ENCODE measurements at regions not wholly inside any gene's neighbourhood (a gene's known extent, or its start where the extent isn't known, plus 50 kb on each side); places are given as distances from the start of the nearest gene placed in this dataset.

- no peak overlapping the region for H3K27ac Mint-ChIP-seq
- no peaks in the 10 kb centered on the region for H3K36me3 Mint-ChIP-seq (ENCODE audit: insufficient read depth)
- ATAC-seq (replicated peaks) (no peak), DNase-seq (no peak)
- H3K4me3 Mint-ChIP-seq, result no peak overlapping the region
- H3K27me3 Mint-ChIP-seq, result peaks cover 22% of the 10 kb centered on the region in 2 donors
- peaks cover 0 to 4% of the 10 kb centered on the region in 2 donors for H3K9me3 Mint-ChIP-seq
- no peaks in the 10 kb centered on the region for H3K4me1 Mint-ChIP-seq (ENCODE audit: low read depth in 2 of 2)
Measured at GRCh38 chr11:112852143-112852866, 108.9 kb upstream of the NCAM1 start.

- DNase-seq (no peak), ATAC-seq (replicated peaks) (no peak)
- Mint-ChIP-seq H3K4me1 (ENCODE audit: low read depth in 2 of 2) (no peaks in the 10 kb centered on the region), H3K4me3 (no peak overlapping the region), H3K9me3 (peaks cover 0 to 10% of the 10 kb centered on the region in 2 donors), H3K27ac (no peak overlapping the region), H3K36me3 (ENCODE audit: insufficient read depth) (no peaks in the 10 kb centered on the region), H3K27me3 (peaks cover 22 to 32% of the 10 kb centered on the region in 2 donors)
Measured at GRCh38 chr11:112856133-112856532, 105.1 kb upstream of the NCAM1 start.

DNA sequence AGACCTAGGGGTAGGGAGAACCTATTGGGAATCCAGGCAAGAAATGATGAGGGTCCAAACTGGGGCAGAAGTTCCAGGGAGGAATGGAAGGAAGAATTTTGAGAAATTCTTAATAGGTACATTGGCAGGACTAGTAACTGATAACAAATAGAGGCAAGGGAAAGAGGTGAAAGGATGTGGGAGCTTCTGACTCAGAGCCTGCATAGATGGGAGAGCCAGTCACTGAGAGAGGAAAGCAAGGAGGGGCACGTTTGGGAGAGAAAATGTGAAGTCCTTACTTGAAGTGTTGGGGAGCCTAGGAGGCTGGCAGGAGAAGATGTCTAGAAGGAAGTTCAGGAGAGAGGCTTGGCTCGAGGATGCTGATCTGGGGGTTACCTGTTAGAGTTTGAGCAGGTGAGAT lies 104.6 kb upstream of the NCAM1 start:
- ATAC-seq (replicated peaks) (no peak), DNase-seq (no peak)
- Mint-ChIP-seq H3K4me3 (no peak overlapping the region), H3K27me3 (peaks cover 21 to 30% of the 10 kb centered on the region in 2 donors), H3K4me1 (ENCODE audit: low read depth in 2 of 2) (no peaks in the 10 kb centered on the region), H3K9me3 (peaks cover 1 to 10% of the 10 kb centered on the region in 2 donors), H3K36me3 (ENCODE audit: insufficient read depth) (no peaks in the 10 kb centered on the region), H3K27ac (no peak overlapping the region)

DNA sequence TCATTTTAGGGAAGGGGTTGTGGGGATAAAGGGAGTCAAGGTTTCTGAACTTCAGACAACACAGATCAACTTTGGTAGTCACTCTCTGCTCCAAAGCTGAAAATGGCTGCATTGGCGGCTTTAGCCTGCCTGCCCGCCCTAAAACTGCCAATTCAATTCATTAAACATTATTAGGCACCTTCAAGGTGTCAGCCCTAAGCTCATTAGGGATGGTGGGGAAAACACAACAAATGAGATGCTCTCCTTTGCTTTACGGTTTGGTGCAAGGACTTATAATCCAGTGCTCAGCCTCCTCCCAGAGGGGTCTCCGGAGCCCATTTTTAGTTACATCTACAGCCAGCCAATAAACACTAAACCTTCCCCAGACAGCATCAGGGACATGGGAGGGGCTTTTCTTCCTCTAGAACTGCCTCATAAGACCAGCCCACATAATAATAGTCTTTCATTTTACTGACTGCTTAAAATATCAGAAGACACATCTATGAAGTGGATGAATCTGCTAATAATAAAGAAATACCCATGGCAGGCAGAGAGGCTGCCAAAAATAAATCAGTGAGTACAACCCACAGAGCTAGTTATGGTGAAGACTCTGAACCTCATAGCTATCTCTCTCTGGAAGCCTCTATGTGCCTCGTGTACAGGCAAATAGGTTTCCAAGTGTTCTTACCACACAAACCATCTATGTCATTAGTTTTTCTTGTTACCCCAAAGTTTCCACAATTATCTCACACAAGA lies 102.8 kb upstream of the NCAM1 start:
- no peaks in the 10 kb centered on the region for H3K4me1 Mint-ChIP-seq (ENCODE audit: low read depth in 2 of 2)
- no peak for ATAC-seq (replicated peaks)
- no peak overlapping the region for H3K4me3 Mint-ChIP-seq
- DNase-seq, result no peak
- no peak overlapping the region for H3K27ac Mint-ChIP-seq
- peaks cover 9 to 21% of the 10 kb centered on the region in 2 donors for H3K27me3 Mint-ChIP-seq
- no peaks in the 10 kb centered on the region for H3K36me3 Mint-ChIP-seq (ENCODE audit: insufficient read depth)
- peaks cover 7 to 11% of the 10 kb centered on the region in 2 donors for H3K9me3 Mint-ChIP-seq

DNA sequence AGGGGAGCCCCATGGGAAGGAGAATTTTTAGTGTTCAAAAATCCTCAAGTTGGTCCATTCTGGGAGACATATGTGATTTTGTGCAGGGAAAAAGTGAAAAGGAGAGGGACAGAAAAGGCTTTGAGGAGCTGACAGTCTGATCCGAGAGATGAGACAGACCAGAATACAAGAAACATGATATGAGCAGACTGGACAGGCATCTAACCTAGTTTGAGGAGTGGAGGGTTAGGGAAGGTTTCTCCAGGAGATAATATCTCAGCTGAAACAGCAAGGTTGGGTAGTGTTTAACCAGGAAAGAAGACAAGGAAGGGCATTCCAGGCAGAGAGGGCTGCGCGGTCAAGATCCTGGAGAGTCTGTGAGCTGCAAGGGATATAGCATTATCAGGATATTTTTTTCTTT lies 101.4 kb upstream of the NCAM1 start:
- Mint-ChIP-seq H3K4me3 (no peak overlapping the region), H3K27ac (no peak overlapping the region), H3K9me3 (peaks cover 7 to 11% of the 10 kb centered on the region in 2 donors), H3K27me3 (peaks cover 17 to 21% of the 10 kb centered on the region in 2 donors), H3K36me3 (ENCODE audit: insufficient read depth) (no peaks in the 10 kb centered on the region), H3K4me1 (ENCODE audit: low read depth in 2 of 2) (no peaks in the 10 kb centered on the region)
- ATAC-seq (replicated peaks) (no peak), DNase-seq (no peak)

GRCh38 chr11:112861356-112861755 lies 99.9 kb upstream of the NCAM1 start:
- H3K4me3 Mint-ChIP-seq, result no peak overlapping the region
- no peak for DNase-seq
- no peak overlapping the region for H3K27ac Mint-ChIP-seq
- H3K9me3 Mint-ChIP-seq, result peaks cover 7 to 11% of the 10 kb centered on the region in 2 donors
- no peak for ATAC-seq (replicated peaks)
- no peaks in the 10 kb centered on the region for H3K36me3 Mint-ChIP-seq (ENCODE audit: insufficient read depth)
- peaks cover 10 to 13% of the 10 kb centered on the region in 2 donors for H3K27me3 Mint-ChIP-seq
- H3K4me1 Mint-ChIP-seq (ENCODE audit: low read depth in 2 of 2), result no peaks in the 10 kb centered on the region

- ATAC-seq (replicated peaks), result no peak
- no peak overlapping the region for H3K27ac Mint-ChIP-seq
- DNase-seq, result no peak
- no peak overlapping the region for H3K4me3 Mint-ChIP-seq
- H3K27me3 Mint-ChIP-seq, result peaks cover 6 to 17% of the 10 kb centered on the region in 2 donors
- peaks cover 6 to 11% of the 10 kb centered on the region in 2 donors for H3K9me3 Mint-ChIP-seq
- H3K4me1 Mint-ChIP-seq (ENCODE audit: low read depth in 2 of 2), result no peaks in the 10 kb centered on the region
- H3K36me3 Mint-ChIP-seq (ENCODE audit: insufficient read depth), result no peaks in the 10 kb centered on the region
Measured at GRCh38 chr11:112863305-112863704, 97.9 kb upstream of the NCAM1 start.

DNA sequence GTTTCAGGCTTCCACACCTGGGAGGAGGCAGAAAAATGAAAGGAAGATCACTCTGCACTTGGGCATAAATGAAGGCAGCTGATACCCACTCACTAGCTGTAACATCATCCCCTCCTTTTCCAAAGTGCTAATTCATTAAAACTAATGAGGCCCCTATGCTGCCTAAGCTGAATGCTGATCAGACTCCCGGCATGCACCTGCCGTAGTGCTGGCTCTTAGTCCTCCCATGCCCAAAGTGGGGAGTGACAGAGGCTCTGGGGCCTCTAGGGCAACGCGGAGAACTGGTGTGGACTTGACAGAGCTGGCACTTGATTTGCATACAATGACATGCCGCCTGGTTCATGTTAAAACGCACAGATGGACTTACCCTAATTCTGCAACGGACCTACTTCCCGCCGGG lies 96.5 kb upstream of the NCAM1 start:
- Mint-ChIP-seq H3K9me3 (peaks cover 2 to 11% of the 10 kb centered on the region in 2 donors), H3K27ac (no peak overlapping the region)
- no peak for ATAC-seq (replicated peaks)

DNA sequence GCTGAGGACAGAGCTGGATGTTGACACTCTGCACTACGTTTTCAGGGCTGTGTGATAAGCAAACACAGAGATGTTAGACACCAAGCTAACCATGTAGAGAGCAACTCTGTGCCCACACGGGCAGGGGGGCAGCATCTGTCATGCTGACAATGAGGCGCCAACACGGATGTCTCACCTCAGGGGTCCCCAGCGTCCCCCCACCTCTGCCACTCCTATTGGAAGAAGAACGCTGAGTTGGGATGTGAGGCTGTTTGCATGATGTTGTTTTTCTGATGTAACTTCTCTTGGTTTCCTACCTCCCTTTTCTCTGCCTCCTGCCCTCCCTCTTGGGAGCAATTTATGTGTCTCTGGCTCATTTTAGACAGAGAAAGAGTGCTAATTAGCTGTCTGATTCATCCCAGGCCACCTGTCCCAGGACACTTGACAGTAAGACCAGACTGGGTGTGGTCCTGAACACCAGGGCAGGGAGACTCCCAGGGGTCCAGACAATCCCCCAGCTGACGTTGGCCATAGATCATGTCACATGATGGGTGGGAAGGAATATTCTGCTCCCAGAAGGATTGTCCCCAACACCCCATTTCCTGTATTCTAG lies 89.2 kb upstream of the NCAM1 start:
- no peak for ATAC-seq (replicated peaks)
- no peak overlapping the region for H3K4me3 Mint-ChIP-seq
- peaks cover 0 to 12% of the 10 kb centered on the region in 2 donors for H3K27me3 Mint-ChIP-seq

More for the DNA sequence above, 96.5 kb upstream of the NCAM1 start:
- peaks cover 2 to 17% of the 10 kb centered on the region in 2 donors for H3K27me3 Mint-ChIP-seq
- no peaks in the 10 kb centered on the region for H3K36me3 Mint-ChIP-seq (ENCODE audit: insufficient read depth)
- peaks cover 0 to 2% of the 10 kb centered on the region in 2 donors for H3K4me1 Mint-ChIP-seq (ENCODE audit: low read depth in 2 of 2)
- no peak for DNase-seq
- no peak overlapping the region for H3K4me3 Mint-ChIP-seq

DNA sequence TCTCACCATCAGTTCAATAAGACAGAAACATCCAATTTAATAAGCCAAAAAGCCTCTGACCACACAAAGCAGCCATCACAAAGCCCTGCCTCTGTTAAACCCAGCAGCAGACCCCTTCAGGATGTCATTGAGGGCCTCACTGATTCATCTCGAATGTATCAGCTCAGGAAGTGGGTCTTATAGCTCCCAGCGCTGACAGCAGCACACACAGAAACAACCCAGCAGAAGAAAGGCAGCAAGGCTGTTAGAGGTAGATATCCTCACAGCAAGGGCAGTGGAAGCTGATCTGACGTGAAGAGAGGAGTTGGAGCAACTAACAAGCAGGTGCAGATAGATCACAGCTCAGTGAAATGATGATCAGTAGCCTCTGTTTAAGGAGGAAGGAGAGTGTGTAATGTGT lies 86.2 kb upstream of the NCAM1 start:
- H3K4me1 Mint-ChIP-seq (ENCODE audit: low read depth in 2 of 2), result peaks cover 0 to 25% of the 10 kb centered on the region in 2 donors
- H3K27me3 Mint-ChIP-seq, result peaks cover 0 to 8% of the 10 kb centered on the region in 2 donors
- no peaks in the 10 kb centered on the region for H3K9me3 Mint-ChIP-seq
- no peak overlapping the region for H3K4me3 Mint-ChIP-seq
- no peak overlapping the region for H3K27ac Mint-ChIP-seq
- H3K36me3 Mint-ChIP-seq (ENCODE audit: insufficient read depth), result no peaks in the 10 kb centered on the region
- DNase-seq, result no peak
- ATAC-seq (replicated peaks), result no peak

More for the DNA sequence above, 89.2 kb upstream of the NCAM1 start:
- no peak for DNase-seq
- Mint-ChIP-seq H3K27ac (no peak overlapping the region), H3K36me3 (ENCODE audit: insufficient read depth) (no peaks in the 10 kb centered on the region), H3K9me3 (no peaks in the 10 kb centered on the region), H3K4me1 (ENCODE audit: low read depth in 2 of 2) (peaks cover 0 to 14% of the 10 kb centered on the region in 2 donors)

- ATAC-seq (replicated peaks) (no peak), DNase-seq (no peak)
- Mint-ChIP-seq H3K36me3 (ENCODE audit: insufficient read depth) (peaks cover 2% of the 10 kb centered on the region), H3K27ac (peak overlapping the region; percentile 16 to 63), H3K9me3 (no peaks in the 10 kb centered on the region), H3K4me1 (ENCODE audit: low read depth in 2 of 2) (peaks cover 15 to 44% of the 10 kb centered on the region in 2 donors), H3K4me3 (no peak overlapping the region), H3K27me3 (peaks cover 0 to 3% of the 10 kb centered on the region in 2 donors)
Measured at GRCh38 chr11:112877581-112877980, 83.6 kb upstream of the NCAM1 start.

DNA sequence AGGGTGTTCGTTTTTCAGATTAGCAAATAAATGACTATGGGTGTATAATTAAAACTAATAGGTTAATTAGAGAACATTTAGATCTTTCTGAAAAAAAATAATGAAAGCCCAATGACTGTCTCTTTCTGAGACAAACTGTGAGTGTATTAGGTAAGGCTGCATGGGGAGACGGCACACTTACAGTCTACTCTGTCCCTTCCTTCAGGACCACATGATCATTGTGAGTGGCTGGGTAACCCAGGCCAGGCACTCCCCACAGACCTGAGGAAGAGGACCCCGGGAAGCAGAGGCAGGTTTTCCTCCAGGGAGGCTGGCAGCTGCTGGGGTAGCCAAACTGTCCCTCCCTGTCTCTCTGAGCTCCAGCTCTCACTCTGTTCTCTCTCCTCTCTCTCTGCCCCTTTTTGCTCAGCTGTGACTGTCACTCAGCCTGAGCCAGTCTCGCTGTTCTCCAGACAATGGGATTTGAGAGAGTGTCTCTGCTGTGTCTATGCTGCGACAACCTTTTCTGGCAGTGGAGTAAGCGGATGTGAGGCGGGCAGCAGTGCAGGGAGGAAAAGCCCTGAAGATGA lies 83.1 kb upstream of the NCAM1 start:
- Mint-ChIP-seq H3K27ac (peak overlapping the region in 1 of 2 donors; percentile 63), H3K4me1 (ENCODE audit: low read depth in 2 of 2) (peaks cover 19 to 44% of the 10 kb centered on the region in 2 donors), H3K36me3 (ENCODE audit: insufficient read depth) (peaks cover 2% of the 10 kb centered on the region), H3K4me3 (no peak overlapping the region), H3K9me3 (no peaks in the 10 kb centered on the region), H3K27me3 (no peaks in the 10 kb centered on the region)
- DNase-seq (no peak), ATAC-seq (replicated peaks) (no peak)

DNA sequence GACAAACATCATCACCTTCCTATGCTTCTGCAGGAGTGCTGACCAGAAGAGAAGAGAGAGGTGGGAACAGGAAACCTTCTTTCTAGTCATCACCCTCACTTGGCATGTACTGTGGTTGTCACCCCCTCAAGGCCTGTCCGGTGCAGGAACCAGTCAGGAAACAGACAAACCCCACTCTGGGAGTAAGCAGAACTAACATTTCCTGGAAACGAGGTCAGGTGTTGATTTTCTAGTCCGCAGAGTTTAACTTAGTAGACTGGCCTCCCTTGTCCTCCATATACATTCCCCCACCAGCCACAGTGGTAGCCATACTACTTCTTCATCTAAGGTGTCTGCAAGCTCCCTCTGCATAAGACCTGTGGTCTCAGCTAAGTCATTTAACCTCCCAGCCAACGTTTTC lies 80.7 kb upstream of the NCAM1 start:
- H3K4me3 Mint-ChIP-seq, result peak overlapping the region; percentile 42 to 68
- ATAC-seq (replicated peaks) (peak; percentile 69), DNase-seq (no peak)
- no peaks in the 10 kb centered on the region for H3K27me3 Mint-ChIP-seq
- no peaks in the 10 kb centered on the region for H3K9me3 Mint-ChIP-seq
- peaks cover 19 to 38% of the 10 kb centered on the region in 2 donors for H3K4me1 Mint-ChIP-seq (ENCODE audit: low read depth in 2 of 2)
- peaks cover 2% of the 10 kb centered on the region for H3K36me3 Mint-ChIP-seq (ENCODE audit: insufficient read depth)
- peak overlapping the region; percentile 57 to 87 for H3K27ac Mint-ChIP-seq
